ENCODE measurements at regions not wholly inside any gene's neighbourhood (a gene's known extent, or its start where the extent isn't known, plus 50 kb on each side); places are given as distances from the start of the nearest gene placed in this dataset.

DNA sequence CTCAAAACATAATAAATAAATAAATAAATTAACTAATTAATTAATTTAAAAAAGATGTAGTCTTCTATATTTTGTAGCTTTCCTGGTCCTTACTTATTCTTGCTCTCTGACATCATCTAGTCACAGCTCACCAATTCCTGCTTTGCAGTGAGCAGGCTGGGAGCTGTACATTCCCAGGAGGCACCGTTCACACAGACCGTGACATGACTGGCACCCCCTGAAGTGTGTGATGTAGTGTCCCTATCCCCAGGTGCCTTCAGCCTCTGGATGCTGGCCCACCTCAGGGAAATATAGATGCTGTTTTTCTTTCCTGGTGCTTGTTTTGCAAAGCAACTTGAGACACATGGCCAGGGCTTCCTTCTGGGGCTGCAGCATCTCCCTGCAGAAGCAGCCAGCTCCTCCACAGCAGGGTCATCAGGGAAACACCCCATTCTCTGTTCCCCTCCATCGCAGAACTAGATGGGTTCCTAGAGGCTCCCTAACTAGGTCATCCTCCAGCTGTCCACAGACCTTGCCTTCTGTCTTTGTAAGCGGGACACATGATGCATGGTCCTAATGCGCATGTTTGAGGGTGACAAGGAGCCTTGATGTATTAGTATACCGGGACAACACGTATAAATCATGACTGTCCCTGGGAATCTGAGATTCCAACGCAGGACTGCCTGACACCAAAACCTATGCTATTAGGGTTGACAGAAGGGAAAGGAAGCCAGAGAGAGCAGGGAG lies 76.4 kb downstream of the RHOB start:
- DNase-seq (ENCODE audit: low spot score): no peak

DNA sequence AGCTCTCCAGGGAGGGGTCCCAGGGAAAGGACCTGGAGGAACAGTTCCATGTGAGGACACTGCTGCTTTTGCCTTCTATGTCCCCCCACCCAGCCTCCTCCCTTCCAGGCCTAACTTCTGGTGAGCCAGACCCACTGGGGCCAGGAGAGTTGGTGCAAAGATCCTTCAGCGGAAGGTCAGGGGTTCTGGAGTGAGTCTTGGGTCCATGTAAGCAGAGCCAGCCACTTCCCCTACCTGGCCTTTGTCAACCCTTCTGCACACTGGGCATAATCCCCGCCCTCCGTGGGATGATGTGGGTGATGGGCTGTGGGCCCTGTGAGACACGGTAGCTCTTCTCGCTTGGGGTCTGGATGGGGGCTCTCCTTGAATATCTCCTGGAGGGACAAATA lies 76.9 kb downstream of the RHOB start:
- no peak for DNase-seq (ENCODE audit: low spot score)

DNA sequence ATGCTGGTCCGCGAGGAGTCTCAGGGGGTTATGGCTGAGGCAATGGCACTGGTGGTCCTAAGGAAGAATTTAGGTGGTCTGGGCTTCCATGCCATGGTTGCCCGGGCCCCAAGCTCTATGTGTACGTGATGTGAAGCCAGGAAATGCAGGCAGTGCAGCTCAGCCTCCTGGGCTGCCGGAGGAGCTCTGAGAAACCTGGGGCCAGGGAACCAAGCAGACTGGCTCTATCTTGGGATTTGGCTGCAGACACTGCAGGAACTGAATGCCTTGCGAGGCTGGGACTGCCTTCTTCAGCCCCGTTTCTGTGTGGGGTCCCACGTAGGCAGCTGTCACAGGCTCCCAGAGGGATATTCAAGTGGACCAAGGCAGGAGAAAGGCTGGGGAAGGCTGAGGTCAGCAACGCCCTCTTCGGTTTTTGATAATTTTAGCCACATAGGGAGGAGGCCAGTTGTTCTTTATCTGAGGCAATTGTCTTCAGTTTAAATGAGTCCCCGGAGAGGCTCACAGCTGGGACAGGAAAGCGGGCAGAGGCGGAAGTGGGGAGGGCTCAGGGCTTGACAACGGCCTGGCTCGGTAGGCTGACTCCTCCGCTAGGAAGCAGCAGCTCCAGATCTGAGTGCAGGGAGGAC lies 77.7 kb downstream of the RHOB start:
- DNase-seq (ENCODE audit: low spot score): no peak

DNA sequence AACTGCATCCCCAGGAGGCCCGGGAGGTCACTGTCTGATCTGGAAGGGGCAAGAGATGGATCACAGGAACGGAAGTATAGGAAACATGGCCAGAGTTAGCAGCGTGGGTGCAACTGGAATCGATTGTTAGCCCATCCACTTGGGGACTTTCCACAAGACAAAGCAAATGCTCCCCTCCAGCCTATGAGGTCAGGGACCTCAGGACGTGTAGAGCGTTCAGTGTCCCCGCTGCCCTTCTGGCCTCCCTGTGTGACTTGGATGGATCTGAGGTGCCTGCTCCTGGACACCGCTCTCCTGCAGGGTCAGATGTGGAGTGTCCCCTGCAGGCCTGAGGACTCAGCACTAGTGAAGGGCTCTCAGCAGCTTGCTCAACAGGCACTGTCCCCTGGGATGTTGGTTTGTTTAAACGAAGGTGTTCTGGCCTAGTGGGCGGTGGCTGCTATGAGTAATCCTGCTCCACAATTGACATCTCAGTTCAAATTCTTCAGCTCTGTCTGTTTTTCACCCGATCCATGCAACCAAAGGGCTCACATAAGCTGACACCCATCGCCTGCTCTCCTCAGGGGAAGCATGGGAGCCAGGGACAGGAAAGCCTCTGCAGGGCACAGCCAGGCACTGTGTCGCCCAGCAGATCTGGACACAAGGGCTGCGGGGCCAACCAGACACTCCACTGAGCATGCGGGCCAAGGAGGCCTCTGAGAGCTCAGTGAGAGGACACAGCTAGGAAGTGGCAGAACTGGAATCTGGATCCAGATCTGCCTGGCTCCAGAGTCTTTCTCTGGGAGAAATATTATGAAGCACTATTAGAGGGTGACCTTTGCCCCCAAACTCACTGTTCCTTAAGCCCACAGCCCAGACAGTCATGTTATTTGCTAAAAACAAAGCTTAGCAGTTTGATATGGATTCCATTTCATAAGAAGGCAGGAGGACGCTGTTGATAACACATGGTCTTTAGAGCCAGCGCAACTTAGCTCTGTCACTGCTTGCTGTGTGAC lies 78.5 kb downstream of the RHOB start:
- peak; percentile 37 for DNase-seq (ENCODE audit: low spot score)

DNA sequence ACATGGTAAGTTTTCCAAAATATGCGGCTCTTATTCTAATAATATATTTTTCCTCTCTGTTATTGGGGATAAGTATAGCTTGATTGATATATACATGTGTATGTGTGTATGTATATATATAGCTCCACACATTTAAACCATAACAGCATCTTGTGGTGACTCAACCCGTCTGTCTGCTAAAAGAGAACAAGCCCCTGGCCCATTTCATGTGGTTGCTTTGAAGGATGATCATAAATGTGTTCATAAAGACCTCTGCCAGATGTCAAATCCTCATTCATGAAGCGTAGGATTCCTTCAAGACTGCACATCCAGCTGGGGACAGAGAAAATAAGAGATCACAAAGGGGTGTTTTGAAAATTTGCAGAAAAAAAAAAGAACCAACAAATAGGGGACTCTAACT lies 79.3 kb downstream of the RHOB start:
- DNase-seq (ENCODE audit: low spot score): no peak

DNA sequence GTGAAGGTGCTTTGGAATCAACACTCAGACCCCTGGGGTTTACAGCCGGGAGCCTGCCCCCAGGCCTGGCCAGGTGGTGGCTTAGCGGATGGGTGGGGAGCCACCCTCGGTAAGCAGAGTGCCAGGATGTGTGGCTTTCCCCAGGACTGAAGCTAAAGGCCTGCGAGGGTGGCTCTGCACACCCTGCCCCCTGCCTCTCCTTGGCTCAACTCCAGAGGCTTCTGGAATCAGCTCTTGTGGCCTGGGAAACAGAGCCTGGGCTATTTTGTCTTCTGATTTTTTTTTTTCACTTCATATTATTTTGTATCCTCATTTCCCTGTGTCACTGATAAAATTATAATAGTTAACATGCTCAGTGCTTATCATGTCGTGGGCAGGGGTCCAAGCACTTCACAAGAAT lies 79.8 kb downstream of the RHOB start:
- DNase-seq (ENCODE audit: low spot score): no peak

DNA sequence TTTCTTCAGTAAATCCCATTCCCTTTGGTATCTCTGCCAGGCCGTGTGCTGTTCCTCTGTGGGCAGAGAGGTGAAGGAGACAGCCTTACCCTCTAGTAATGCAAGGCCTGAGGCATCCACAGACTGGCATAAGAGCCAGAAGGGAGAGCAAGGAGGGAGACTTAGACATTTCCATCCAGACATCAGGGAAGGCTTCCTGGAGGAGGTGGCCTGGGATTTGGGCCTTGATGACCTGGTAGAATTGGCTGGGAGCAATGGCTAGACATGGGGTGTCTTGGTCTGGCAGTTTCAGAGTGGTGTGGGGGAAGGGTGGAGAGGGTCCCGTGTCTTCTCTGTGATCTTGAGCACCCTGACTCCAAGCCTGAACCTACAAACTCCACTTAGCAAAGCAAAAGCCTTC lies 81.8 kb downstream of the RHOB start:
- no peak for DNase-seq (ENCODE audit: low spot score)

DNA sequence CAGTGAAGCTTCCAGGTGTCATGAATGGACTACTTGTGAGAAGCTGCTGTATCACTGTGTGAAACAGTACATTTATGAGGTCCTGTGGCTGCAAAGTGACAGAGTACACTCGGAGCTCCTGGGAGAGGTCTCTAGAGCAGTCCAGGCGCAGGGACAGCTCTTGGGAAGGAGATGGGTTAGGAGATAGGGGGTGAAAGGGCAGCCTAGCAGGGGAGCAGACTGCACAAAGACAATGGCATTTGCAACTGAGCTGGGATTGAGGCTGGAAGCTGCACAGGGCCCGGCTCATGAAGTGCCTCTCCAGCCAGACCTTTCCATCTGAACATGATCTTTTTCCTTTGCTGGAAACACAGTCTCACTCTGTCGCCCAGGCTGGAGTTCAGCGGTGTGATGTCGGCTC lies 83.6 kb downstream of the RHOB start:
- no peak for DNase-seq (ENCODE audit: low spot score)

DNA sequence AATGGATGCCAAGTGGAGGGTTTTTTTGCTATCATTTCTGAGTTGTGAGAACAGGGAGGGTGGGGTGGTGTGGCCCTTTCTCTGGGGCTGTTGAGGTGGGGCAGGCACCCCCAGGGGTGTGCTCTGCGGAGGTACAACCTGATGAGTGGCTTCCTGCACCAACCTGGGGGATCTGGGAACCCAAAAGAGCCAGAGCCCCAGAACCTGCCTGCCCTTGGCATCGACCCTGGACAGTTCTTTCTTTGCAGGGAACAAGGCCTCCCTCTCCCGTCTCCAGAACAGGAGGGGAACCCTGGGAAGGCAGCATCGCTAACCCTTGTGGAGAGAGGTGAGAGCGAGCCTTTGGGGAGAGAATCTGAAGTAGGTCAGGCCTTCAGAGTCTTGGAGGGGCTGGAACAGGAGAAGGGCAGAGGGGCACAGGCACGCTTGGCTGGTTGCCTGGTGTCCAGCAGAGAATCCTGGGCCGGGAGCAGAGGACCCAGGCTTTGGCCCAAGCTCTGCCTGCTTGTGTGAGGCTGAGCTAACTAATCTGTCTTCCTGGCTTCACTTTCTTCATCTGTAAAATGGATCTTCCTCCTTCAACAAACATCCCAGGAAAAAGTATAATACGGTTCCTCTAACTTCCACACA lies 84.9 kb downstream of the RHOB start:
- no peak for DNase-seq (ENCODE audit: low spot score)

DNA sequence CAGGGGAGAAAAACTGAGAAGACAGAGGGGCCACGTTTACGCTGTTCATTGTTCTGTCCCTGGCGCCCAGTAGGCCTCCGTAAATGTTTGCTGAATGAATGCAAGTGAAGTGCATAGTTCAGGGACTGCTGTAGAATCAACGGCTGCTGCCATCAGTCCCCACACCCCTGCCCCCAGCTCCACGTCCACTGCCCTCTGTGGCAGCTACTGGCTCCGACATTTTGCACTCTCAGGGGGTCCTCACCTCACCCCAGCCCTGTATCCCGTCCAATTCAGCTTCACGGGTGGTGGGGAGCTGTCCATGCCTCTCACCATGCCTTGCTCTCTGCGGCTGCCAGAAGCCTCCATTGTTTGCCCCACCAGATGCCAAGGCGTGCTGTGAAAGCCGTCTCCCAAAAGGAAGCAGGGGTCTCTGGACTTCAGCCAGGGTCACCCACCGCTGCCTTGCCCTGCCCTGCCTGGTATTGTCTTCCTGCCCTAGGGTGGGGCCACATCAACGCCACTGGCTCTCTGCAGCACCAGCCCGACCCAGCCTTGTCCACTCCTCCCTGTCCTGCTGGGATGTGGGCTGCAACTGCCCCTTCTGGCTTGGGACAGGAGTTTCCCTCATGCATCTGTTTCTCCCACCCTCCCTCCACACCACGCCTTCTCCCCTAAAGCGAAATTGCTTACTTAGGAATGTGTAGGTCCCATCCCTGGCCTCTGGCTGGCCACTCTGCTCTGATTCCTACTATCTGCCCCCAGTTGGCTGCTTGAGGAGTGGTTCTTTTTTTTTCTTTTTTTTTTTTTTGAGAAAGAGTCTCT lies 86.0 kb downstream of the RHOB start:
- DNase-seq (ENCODE audit: low spot score): no peak

DNA sequence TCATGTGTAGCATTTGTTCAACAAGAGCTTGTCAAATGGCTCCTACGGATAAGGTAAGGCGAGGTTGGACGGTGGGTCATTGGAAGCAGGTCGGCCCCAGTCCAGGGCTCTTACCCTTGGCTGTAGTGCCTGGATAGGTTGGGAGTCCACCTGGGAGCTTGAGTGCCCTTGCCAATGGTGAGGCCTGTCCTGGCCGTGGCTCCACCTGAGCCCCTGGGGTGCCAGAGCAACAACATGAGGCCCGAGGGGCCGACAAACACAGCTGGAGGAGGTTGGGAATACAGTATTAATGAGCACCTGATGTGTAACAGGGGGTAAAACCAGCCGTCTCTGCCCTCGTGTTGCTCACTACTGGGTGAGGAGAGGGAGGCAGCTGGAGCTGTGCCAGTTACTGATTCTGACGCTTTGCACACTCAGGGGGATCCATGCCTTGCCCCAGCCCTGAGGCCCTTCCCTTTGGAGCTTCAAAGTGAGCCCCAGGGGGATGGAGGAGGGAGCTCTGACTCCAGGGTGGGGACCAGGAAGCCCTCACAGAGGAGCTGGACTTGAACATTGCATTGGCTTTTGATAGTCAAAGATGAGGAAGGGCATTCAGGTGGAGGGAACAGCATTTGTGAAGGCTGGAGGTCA lies 87.2 kb downstream of the RHOB start:
- DNase-seq (ENCODE audit: low spot score): no peak

DNA sequence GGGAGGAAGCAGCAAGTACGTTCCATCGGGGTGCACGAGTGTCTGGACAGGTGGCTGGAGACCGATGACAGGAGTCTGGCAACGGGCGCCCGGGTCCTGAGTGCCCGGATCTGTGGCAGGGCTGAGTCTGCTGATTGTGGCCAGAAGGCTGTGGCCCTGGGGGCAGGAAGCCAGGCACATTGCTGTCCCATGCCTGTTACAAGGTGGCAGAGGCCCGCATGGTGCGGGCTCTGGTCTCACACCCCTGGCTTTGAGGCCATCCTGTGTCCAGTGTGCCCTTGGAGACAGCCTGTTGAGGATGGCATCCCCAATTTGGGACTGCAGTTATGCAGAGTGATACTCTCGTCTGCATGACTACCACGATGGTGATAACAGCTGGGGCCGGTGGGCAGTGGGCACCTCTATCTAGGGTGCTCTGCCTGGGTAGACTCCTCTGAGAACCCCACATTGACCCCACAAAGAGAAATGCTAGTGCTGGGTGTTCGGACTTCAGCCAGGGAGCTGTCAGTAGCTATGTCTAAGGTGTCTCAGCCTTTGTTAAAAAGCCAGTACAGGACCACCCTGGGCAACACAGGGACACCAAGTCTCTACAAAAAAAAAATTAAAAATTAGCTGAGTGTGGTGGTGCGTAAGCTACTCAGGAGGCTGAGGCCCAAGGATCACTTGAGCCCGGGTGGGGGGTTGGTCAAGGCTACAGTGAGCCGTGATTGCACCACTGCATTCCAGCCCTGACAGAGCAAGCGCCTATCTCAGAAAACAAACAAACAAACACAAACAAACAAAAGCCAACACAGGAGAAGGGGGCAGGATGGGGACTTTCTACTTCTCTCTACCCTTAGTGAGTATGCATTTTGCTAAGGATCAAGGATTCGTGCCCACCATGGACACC lies 88.3 kb downstream of the RHOB start:
- DNase-seq (ENCODE audit: low spot score): no peak

DNA sequence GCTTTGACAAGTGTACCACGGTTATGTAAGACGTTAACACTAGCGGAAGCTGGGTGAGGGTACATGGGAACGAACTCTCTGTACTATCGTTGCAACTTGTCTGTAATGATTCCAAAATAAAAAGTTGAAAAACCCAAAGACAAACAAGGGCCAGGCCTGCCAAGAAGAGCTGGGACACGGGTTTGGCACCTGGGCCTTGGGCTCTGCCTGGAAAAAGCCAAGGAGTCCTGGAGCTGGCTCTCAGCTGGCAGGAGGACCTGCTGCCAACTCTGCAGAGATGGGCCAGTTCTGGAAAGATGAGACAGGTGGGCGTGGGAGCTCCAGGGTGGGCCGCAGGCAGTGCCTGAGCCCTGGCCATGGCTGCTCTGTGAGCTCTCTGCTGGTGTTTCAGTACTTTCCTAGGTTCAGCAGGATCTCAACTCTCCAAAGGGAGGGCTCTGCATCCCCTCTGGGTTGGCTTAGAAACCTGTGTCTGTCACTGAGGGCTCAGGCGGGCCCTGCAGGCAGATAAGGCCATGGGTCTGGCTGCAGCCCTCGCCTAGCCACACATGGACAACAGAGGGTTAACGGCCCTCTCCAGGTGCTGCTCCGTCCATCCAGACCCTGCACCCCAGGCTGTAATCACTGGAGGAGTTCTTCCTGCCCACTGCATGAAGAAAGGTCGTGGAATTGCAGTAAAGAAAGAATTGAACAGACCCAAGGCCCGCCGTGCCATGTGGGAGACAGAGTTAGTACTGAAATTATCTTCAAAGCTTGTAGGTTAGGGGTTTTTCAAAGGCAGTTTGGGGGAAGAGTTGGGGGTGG lies 89.9 kb downstream of the RHOB start:
- no peak for DNase-seq (ENCODE audit: low spot score)

DNA sequence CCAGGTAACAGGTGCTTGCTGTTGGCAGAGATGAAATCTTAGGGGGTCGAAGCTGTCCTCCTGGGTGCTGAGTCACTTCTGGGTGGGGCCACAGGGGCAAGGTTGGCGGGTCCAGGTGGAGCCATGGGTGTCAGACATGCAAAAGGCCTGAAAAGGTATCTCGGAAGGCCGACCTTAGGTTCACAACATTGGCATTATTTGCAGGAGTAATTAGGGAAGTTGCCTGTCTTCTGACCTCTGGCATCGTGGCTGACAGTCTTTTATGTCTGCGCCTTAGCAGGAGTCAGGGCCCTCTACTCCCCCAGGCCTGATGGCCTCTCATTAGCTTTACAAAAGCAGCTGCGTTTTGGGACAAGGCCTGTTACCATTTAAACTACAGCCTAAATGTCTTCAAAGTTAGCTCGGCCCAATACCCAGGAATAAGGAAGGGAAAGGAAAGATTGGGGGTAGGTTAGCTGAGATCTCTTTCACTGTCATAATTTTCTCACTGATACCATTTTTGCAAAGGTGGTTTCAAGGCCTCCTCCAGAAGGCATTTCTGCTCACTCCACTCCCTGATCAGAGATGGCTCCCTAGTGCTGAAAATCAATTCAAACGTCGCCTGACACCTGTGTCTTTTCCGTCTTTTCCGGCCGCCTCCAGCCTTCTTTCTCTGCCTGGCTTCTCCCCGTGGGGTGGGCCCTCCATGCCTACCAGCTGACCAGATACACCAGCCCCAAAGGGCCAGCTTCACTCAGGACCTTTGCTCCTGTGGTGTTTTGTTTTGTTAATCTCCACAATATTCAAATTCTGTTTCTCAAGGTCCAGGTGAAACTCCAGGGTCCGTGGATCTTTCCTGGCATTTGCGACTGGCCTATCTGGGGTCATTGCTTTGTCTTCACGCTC lies 90.8 kb downstream of the RHOB start:
- no peak for DNase-seq (ENCODE audit: low spot score)

DNA sequence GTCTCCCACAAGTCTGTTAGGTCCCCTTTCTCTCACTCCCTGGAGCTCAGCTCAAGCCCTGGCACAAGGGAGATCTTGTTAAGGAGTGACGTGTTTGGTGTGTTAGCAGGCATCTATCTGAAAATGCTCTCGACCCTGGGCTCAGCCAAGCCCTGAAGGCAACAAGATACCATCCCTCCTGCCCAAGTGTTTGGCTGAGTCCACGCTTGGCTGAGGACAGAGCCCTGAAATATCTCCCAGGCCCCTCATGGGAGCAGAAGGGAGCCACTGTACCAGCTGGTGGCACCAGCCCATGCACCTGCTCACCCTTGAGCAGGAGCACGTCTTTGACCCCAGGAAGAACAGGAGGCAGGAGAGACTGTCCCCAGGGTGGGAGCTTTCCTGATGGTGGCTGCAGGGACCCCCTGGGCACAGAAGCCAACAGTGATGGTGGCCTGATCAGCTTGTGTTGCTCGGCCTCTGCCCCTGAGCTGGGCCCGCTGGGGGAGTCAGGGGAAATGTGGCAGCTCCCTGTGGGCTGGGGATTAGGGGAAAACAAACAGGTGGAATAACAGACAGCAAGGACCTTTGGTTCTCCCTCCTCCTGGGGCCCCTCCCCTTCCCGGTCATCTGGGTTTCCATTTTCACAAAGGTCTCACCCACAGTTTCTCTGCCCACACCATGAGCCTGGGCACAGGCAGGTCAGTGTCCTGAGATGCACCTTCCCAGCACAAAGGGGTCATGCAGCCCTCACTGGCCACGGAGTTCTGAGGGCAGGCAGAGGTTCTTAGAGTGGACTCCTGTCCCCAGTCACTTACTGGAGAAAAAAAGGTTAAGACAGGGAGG lies 91.6 kb downstream of the RHOB start:
- DNase-seq (ENCODE audit: low spot score): no peak

DNA sequence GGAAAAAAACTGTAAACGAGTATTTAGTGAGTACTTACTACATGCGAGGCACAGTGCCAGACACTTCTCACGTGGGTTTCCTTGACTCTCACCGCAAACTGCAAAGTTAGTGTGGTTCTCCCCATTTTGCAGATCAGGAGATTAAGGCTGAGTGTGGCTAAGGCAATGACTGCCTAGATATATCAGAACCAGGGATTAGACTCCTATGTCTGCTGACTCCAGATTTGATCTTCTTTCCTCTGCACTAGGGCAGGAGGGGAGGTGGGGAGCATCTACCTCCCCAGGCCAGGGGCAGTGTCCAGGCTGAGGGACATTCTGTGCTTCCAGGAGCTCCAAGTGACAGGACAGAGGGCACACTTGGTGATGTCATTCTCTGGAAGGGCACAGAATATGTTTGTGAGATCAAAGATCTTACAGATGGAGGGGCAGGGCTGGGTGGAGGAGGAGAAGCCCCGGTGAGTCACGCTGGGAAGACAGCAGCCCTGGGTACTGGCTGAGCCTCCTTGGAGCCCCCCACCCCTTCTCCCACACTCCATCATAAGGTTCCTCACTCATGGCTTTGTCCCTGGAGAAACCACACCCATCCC lies 92.4 kb downstream of the RHOB start:
- DNase-seq (ENCODE audit: low spot score): no peak
